ENCODE measurements at regions not wholly inside any gene's neighbourhood (a gene's known extent, or its start where the extent isn't known, plus 50 kb on each side); places are given as distances from the start of the nearest gene placed in this dataset.

DNA sequence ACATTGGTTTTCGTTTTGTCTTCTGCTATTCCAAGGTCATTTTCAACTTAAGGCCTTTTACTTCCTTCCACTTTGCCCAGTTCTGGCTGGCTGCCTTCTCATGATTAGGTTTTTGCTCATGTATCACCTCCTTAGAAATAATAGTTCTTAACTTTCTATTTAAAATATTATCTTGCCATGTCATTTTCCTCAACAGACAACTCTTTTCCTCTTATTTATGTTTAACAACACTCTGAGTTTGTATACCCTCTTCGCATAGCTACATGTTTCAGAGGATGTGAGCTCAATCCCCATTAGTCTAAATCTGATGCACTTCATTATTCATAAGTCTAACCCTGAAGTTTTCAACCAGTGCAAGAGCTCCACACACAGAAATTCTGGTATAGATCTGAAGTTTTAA lies 299.1 kb downstream of the BCHE start:
- TF ChIP-seq, protein P1, sequence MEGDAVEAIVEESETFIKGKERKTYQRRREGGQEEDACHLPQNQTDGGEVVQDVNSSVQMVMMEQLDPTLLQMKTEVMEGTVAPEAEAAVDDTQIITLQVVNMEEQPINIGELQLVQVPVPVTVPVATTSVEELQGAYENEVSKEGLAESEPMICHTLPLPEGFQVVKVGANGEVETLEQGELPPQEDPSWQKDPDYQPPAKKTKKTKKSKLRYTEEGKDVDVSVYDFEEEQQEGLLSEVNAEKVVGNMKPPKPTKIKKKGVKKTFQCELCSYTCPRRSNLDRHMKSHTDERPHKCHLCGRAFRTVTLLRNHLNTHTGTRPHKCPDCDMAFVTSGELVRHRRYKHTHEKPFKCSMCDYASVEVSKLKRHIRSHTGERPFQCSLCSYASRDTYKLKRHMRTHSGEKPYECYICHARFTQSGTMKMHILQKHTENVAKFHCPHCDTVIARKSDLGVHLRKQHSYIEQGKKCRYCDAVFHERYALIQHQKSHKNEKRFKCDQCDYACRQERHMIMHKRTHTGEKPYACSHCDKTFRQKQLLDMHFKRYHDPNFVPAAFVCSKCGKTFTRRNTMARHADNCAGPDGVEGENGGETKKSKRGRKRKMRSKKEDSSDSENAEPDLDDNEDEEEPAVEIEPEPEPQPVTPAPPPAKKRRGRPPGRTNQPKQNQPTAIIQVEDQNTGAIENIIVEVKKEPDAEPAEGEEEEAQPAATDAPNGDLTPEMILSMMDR (conservative IDR thresholded peaks at IDR 0.05; ENCODE audit: low read depth, low read length): no peak
- TF ChIP-seq EZH2phosphoT487 (IDR thresholded peaks at IDR 0.05; ENCODE audit: borderline replicate concordance, low read length) (no peak), EZH2 (IDR thresholded peaks at IDR 0.05; ENCODE audit: low read length, unreplicated experiment) (no peak)
- no peak for ATAC-seq
- no peaks in the 10 kb centered on the region for H4K20me1 ChIP-seq (ENCODE audit: low read length)
- BruUV-seq (replicated peaks): no TSS peak
- H3K4me1 ChIP-seq (ENCODE audit: insufficient read depth, low read length): no peaks in the 10 kb centered on the region
- H3F3A ChIP-seq (ENCODE audit: low read length, unreplicated experiment): no peaks in the 10 kb centered on the region
- H3K27ac ChIP-seq (ENCODE audit: low read length): no peak overlapping the region
- CTCF ChIA-PET: no interaction called here
- H3K4me3 ChIP-seq (ENCODE audit: low read length): no peak overlapping the region
- no peak overlapping the region for H2AFZ ChIP-seq (ENCODE audit: low read length)
- no peak overlapping the region for H3K9ac ChIP-seq (ENCODE audit: low read length)
- H3K4me2 ChIP-seq (ENCODE audit: low read length): no peak overlapping the region
- no peaks in the 10 kb centered on the region for H3K36me3 ChIP-seq (ENCODE audit: low read depth, low read length)
- H3K9me2 ChIP-seq (replicated peaks; ENCODE audit: low read length): no peaks in the 10 kb centered on the region
- H3K79me2 ChIP-seq (ENCODE audit: low read length): no peaks in the 10 kb centered on the region
- POLR2A ChIA-PET (ENCODE audit: unreplicated experiment): no interaction called here
- DNase-seq: no peak
- H3K9me3 ChIP-seq (ENCODE audit: low read length): no peaks in the 10 kb centered on the region
- H3K27me3 ChIP-seq (ENCODE audit: low read length): no peaks in the 10 kb centered on the region
- intact Hi-C loops (cut with micrococcal nuclease): no loop called here

DNA sequence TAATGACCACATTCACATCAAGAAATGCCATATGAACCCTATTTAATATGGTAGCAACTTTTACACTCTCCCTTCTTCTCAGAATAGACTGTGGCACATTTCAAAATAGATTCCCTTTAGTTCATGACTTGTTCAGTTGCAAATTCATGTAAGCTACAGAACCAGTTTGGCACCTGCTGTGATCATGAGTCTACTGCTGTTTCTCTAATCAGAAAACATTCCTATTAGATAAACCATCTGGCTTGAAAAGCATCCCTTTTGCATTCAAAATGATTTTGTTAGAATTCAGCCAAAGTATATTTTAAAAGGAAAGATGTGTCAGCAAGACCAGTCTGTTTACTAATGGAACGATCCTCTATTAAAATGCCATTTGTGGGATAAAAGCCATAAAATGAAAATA lies 304.4 kb downstream of the BCHE start:
- Histone ChIP-seq H2AFZ (ENCODE audit: low read length) (no peak overlapping the region), H3K9ac (ENCODE audit: low read length) (no peak overlapping the region), H3F3A (ENCODE audit: low read length, unreplicated experiment) (no peaks in the 10 kb centered on the region), H3K4me1 (ENCODE audit: insufficient read depth, low read length) (no peaks in the 10 kb centered on the region), H3K79me2 (ENCODE audit: low read length) (no peaks in the 10 kb centered on the region), H3K9me2 (replicated peaks; ENCODE audit: low read length) (no peaks in the 10 kb centered on the region), H3K27me3 (ENCODE audit: low read length) (no peaks in the 10 kb centered on the region), H3K9me3 (ENCODE audit: low read length) (no peaks in the 10 kb centered on the region), H3K27ac (ENCODE audit: low read length) (no peak overlapping the region), H3K4me3 (ENCODE audit: low read length) (no peak overlapping the region), H3K36me3 (ENCODE audit: low read depth, low read length) (no peaks in the 10 kb centered on the region), H3K4me2 (ENCODE audit: low read length) (no peak overlapping the region), H4K20me1 (ENCODE audit: low read length) (no peaks in the 10 kb centered on the region)
- intact Hi-C loops (cut with micrococcal nuclease): no loop called here
- ChIA-PET CTCF (interaction anchor here (0.7 kb wide), 1 partner anchor 193 kb away, joined by 3 read pairs; no protein-coding TSS in a partner anchor), POLR2A (ENCODE audit: unreplicated experiment) (no interaction called here)
- ATAC-seq: peak; percentile 46
- no peak for DNase-seq
- TF ChIP-seq, protein P1 (conservative IDR thresholded peaks at IDR 0.05; ENCODE audit: low read depth, low read length): no peak
- TF ChIP-seq EZH2phosphoT487 (IDR thresholded peaks at IDR 0.05; ENCODE audit: borderline replicate concordance, low read length) (no peak), EZH2 (IDR thresholded peaks at IDR 0.05; ENCODE audit: low read length, unreplicated experiment) (no peak)
- no TSS peak for BruUV-seq (replicated peaks)

DNA sequence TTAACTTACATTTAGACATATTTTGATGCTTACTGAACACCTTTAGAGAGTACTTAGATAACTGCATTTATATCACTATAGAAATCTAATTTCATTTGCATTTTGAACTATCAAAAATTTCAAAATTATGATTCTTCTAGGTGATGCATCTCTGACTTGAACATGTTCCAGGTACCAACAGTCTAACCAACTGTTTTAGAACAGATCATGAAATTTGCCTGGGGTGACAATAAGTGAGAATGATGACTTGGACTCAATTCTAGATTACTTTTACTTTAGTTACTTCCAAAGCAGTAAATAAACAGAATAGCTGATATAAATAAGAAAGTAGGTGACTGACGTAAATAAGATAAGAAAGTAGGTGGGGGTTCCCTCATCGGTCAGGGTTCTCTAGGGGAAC lies 307.8 kb downstream of the BCHE start:
- ATAC-seq (no peak), DNase-seq (no peak)
- Histone ChIP-seq H3K4me1 (ENCODE audit: insufficient read depth, low read length) (no peaks in the 10 kb centered on the region), H3K36me3 (ENCODE audit: low read depth, low read length) (no peaks in the 10 kb centered on the region), H2AFZ (ENCODE audit: low read length) (no peak overlapping the region), H3F3A (ENCODE audit: low read length, unreplicated experiment) (no peaks in the 10 kb centered on the region), H3K9ac (ENCODE audit: low read length) (no peak overlapping the region), H3K27me3 (ENCODE audit: low read length) (no peaks in the 10 kb centered on the region), H3K9me2 (replicated peaks; ENCODE audit: low read length) (no peaks in the 10 kb centered on the region), H3K4me3 (ENCODE audit: low read length) (no peak overlapping the region), H3K27ac (ENCODE audit: low read length) (no peak overlapping the region), H4K20me1 (ENCODE audit: low read length) (no peaks in the 10 kb centered on the region), H3K9me3 (ENCODE audit: low read length) (no peaks in the 10 kb centered on the region), H3K4me2 (ENCODE audit: low read length) (no peak overlapping the region), H3K79me2 (ENCODE audit: low read length) (no peaks in the 10 kb centered on the region)
- TF ChIP-seq EZH2 (IDR thresholded peaks at IDR 0.05; ENCODE audit: low read length, unreplicated experiment): no peak
- TF ChIP-seq EZH2phosphoT487 (IDR thresholded peaks at IDR 0.05; ENCODE audit: borderline replicate concordance, low read length): no peak
- TF ChIP-seq, protein P1 (conservative IDR thresholded peaks at IDR 0.05; ENCODE audit: low read depth, low read length): no peak
- no TSS peak for BruUV-seq (replicated peaks)
- intact Hi-C loops (cut with micrococcal nuclease): no loop called here
- CTCF ChIA-PET: no interaction called here
- POLR2A ChIA-PET (ENCODE audit: unreplicated experiment): no interaction called here

Measured in PC-3 (cell line).